HepG2 (cell line): ENCODE measurements at regions not wholly inside any gene's neighbourhood (a gene's known extent, or its start where the extent isn't known, plus 50 kb on each side); places are given as distances from the start of the nearest gene placed in this dataset.

Experiments used
- ATAC-seq: fragments of 200-7000 bp; cut with Tn5 transposase; 3 replicates; pipeline ENCODE4 v1.9.1; 2020; ENCODE audit warnings: mild to moderate bottlenecking, moderate library complexity
- BruUV-seq: library from RNA; stranded (reverse); fragments of 400-500 nt; replicated peaks from 2 replicates; lab custom pipeline; 2021; lab: Mats Ljungman, UMichigan
- CTCF ChIA-PET: fragments of 300-600 bp; formaldehyde crosslinking; extraction: SDS; loops from one replicate; lab custom pipeline; 2021; ENCODE audit warnings: low total read pairs, inconsistent platforms, low intra/inter-chr PET ratio; lab: Yijun Ruan, JAX
- POLR2A ChIA-PET: fragments of 350-600 bp; sonication (Branson Sonifier 250); formaldehyde crosslinking; loops from one replicate; lab custom pipeline; 2020; ENCODE audit warnings: antibody characterized with exemption, inconsistent platforms; lab: Yijun Ruan, JAX
- DNase-seq: peaks from one replicate; pipeline ENCODE4 v3.0.0-alpha.2; 2015; ENCODE audit warnings: low spot score
- FAIRE-seq: peaks from 3 replicates; lab custom pipeline; 2011; peaks lifted over from hg19 to GRCh38; lab: Jason Lieb, UNC
- H2AFZ ChIP-seq: one replicate; pipeline ENCODE4 v1.6.1; 2011; ENCODE audit warnings: low read length, inconsistent platforms
- H3K27ac ChIP-seq: fragments of 300-600 bp; 3 replicates; pipeline ENCODE4 v1.8.0; 2011; ENCODE audit warnings: mixed run types, mild to moderate bottlenecking, mixed read lengths, low read length, inconsistent platforms; ENCODE audit not compliant: insufficient read depth; ENCODE audit errors: extremely low read length
- H3K27me3 ChIP-seq, 2 experiments: fragments of 200-600 bp in 1 of 2; 2 replicates in 1 of 2; 3 replicates in 1 of 2; pipeline versions ENCODE4 v1.6.0 to v1.8.0; 2011; ENCODE audit warnings: low read length in 2 of 2, mild to moderate bottlenecking in 2 of 2, moderate library complexity in 2 of 2, inconsistent platforms in 1 of 2; ENCODE audit not compliant: insufficient read depth in 2 of 2, control insufficient read depth in 1 of 2
- H3K36me3 ChIP-seq, 2 experiments: fragments of 200-600 bp in 1 of 2; replicated peaks in 1 of 2; 2 replicates in 1 of 2; 3 replicates in 1 of 2; pipeline versions ENCODE4 v1.5.1 to v1.8.0; 2011; ENCODE audit warnings: low read length in 2 of 2, inconsistent platforms in 1 of 2; ENCODE audit not compliant: insufficient read depth in 2 of 2, control insufficient read depth in 1 of 2
- H3K4me1 ChIP-seq: 2 replicates; pipeline ENCODE4 v1.5.1; 2012; ENCODE audit warnings: low read length, inconsistent platforms; ENCODE audit not compliant: insufficient read depth
- H3K4me2 ChIP-seq: 2 replicates; pipeline ENCODE4 v1.6.0; 2011; ENCODE audit warnings: low read depth, low read length, inconsistent platforms
- H3K4me3 ChIP-seq, 3 experiments: fragments of 200-600 bp in 1 of 3; sonication (generic), shearing (Covaris generic) in 1 of 3; replicated peaks in 1 of 3; 2 replicates each; pipeline ENCODE4 v1.5.1; 2011 to 2016; ENCODE audit warnings: low read length in 3 of 3, inconsistent platforms in 2 of 3, low read depth in 2 of 3, mild to moderate bottlenecking in 2 of 3, control low read depth in 1 of 3, mixed read lengths in 1 of 3; ENCODE audit not compliant: insufficient read depth in 1 of 3
- H3K79me2 ChIP-seq: one replicate; pipeline ENCODE4 v1.6.1; 2011; ENCODE audit warnings: low read length, inconsistent platforms; ENCODE audit not compliant: insufficient read depth
- H3K9ac ChIP-seq: 2 replicates; pipeline ENCODE4 v1.6.0; 2011; ENCODE audit warnings: mild to moderate bottlenecking, low read depth, low read length, inconsistent platforms; ENCODE audit not compliant: insufficient read depth
- H3K9me3 ChIP-seq: 2 replicates; pipeline ENCODE4 v1.5.1; 2012; ENCODE audit warnings: mild to moderate bottlenecking, low read length
- H4K20me1 ChIP-seq: 2 replicates; pipeline ENCODE4 v1.6.0; 2011; ENCODE audit warnings: inconsistent platforms, mild to moderate bottlenecking, low read length, moderate library complexity; ENCODE audit not compliant: insufficient read depth
- CHD2 ChIP-seq: IDR thresholded peaks from 2 replicates; pipeline ENCODE4 v1.6.1; 2011; ENCODE audit warnings: low read depth, low read length, improper control_type of control experiment
- EHMT2 ChIP-seq: fragments of 200-600 bp; sonication (generic); IDR thresholded peaks from 2 replicates; pipeline ENCODE4 v1.7.0; 2017; ENCODE audit warnings: antibody characterized with exemption, low read depth, low read length, borderline replicate concordance
- JUN ChIP-seq: sonication (generic); formaldehyde crosslinking; IDR thresholded peaks from 2 replicates; pipeline ENCODE4 v1.4.0; 2020; ENCODE audit warnings: mild to moderate bottlenecking, missing genetic modification reagents
- KAT8 ChIP-seq: IDR thresholded peaks from 2 replicates; pipeline ENCODE4 v1.6.1; 2016; ENCODE audit warnings: missing genetic modification reagents, missing compliant biosample characterization
- MXD3 ChIP-seq: IDR thresholded peaks from 2 replicates; pipeline ENCODE4 v1.6.1; 2016; ENCODE audit warnings: mild to moderate bottlenecking, missing biosample characterization, missing genetic modification reagents
- NFKBIZ ChIP-seq: IDR thresholded peaks from 2 replicates; pipeline ENCODE4 v1.6.1; 2018; ENCODE audit warnings: missing genetic modification reagents, missing compliant biosample characterization
- TCF12 ChIP-seq, 2 experiments: fragments of 450-650 bp in 1 of 2; sonication (generic) in 1 of 2; formaldehyde crosslinking in 1 of 2; IDR thresholded peaks; 2 replicates each; pipeline versions ENCODE4 v1.6.1 to v1.8.0; 2017 to 2022; ENCODE audit warnings: antibody characterized with exemption in 1 of 2, mild to moderate bottlenecking in 1 of 2, missing genetic modification reagents in 1 of 2, moderate library complexity in 1 of 2
- YEATS4 ChIP-seq: sonication (generic); formaldehyde crosslinking; IDR thresholded peaks from 2 replicates; pipeline ENCODE4 v1.4.0; 2020; ENCODE audit warnings: missing genetic modification reagents, borderline replicate concordance
- ZBTB37 ChIP-seq: sonication (generic); formaldehyde crosslinking; IDR thresholded peaks from 2 replicates; pipeline ENCODE4 v1.4.0; 2020; ENCODE audit warnings: mild to moderate bottlenecking, missing genetic modification reagents
- ZNF564 ChIP-seq: sonication (generic); formaldehyde crosslinking; IDR thresholded peaks from 2 replicates; pipeline ENCODE4 v1.8.1; 2023; ENCODE audit warnings: mild to moderate bottlenecking, missing genetic modification reagents
- ZNF704 ChIP-seq: sonication (generic); formaldehyde crosslinking; IDR thresholded peaks from 2 replicates; pipeline ENCODE4 v1.8.1; 2023; ENCODE audit warnings: mild to moderate bottlenecking, inconsistent platforms, moderate library complexity, missing genetic modification reagents, borderline replicate concordance
- ZNF781 ChIP-seq: sonication (generic); formaldehyde crosslinking; IDR thresholded peaks from 2 replicates; pipeline ENCODE4 v1.5.1; 2020; ENCODE audit warnings: borderline replicate concordance, mild to moderate bottlenecking, missing genetic modification reagents; ENCODE audit errors: not compliant biosample characterization
- WGBS: methylation state at CpG from one replicate; pipeline ENCODE4 v1.1.6; 2017; ENCODE audit warnings: low lambda C conversion rate; 5-methylcytosine and 5-hydroxymethylcytosine counted together
- in situ Hi-C: cut with HindIII; loops from 2 replicates; pipeline ENCODE4 v1.10.0; 2017; ENCODE audit warnings: low pct_unique_long_range_greater_than_20kb; ENCODE audit not compliant: extremely low pct_ligation_motif_present
- intact Hi-C: fragments of 100-400 bp; cut with micrococcal nuclease; formaldehyde crosslinking; loops from one replicate; pipeline ENCODE4 v1.10.0; 2022; ENCODE audit not compliant: unreplicated experiment

GRCh38 chr12:126480451-126480850 is 1415.2 kb downstream of the AACS start:
- no peak overlapping the region for H3K4me3 ChIP-seq
- no TSS peak for BruUV-seq
- H3K4me1 ChIP-seq: no peaks in the 10 kb centered on the region
- no peaks in the 10 kb centered on the region for H3K36me3 ChIP-seq
- WGBS: 20% methylated on average over 10 of the region's 10 CpGs
- ChIA-PET CTCF (no interaction called here), POLR2A (no interaction called here)
- H2AFZ ChIP-seq: no peak overlapping the region
- no peak overlapping the region for H3K9ac ChIP-seq
- in situ Hi-C loops: no loop called here
- ATAC-seq (no peak), DNase-seq (no peak), FAIRE-seq (no peak)
- no peak overlapping the region for H3K27ac ChIP-seq
- no peak overlapping the region for H3K4me2 ChIP-seq
- no peaks in the 10 kb centered on the region for H4K20me1 ChIP-seq
- H3K27me3 ChIP-seq: no peaks in the 10 kb centered on the region
- H3K79me2 ChIP-seq: no peaks in the 10 kb centered on the region
- peaks cover 87% of the 10 kb centered on the region for H3K9me3 ChIP-seq
- intact Hi-C loops: no loop called here
- no peak for TF ChIP-seq CHD2
- TF ChIP-seq, all 625 proteins: peak for 0

- Histone ChIP-seq H3K79me2 (no peaks in the 10 kb centered on the region), H3K4me2 (no peak overlapping the region)
- no peak for FAIRE-seq
- TF ChIP-seq TCF12 (IDR thresholded peaks at IDR 0.05) (no peak), TCF12 (CRISPR knock-in tag; IDR thresholded peaks at IDR 0.05) (no peak), ZNF704 (CRISPR knock-in tag) (no peak), JUN (CRISPR knock-in tag) (no peak), YEATS4 (CRISPR knock-in tag) (no peak), ZNF564 (CRISPR knock-in tag) (no peak), NFKBIZ (CRISPR knock-in tag) (no peak), KAT8 (CRISPR knock-in tag) (no peak), MXD3 (no peak), ZBTB37 (CRISPR knock-in tag) (no peak), EHMT2 (no peak), ZNF781 (CRISPR knock-in tag) (no peak)
- TF ChIP-seq, all 625 proteins: peak for 0
- H3K9ac ChIP-seq: no peak overlapping the region
- ATAC-seq (no peak), DNase-seq (no peak)
- H3K36me3 ChIP-seq: no peaks in the 10 kb centered on the region
- H3K4me3 ChIP-seq: no peak overlapping the region
- in situ Hi-C loops: no loop called here
- CTCF ChIA-PET: no interaction called here
- no peaks in the 10 kb centered on the region for H3K27me3 ChIP-seq
- H3K4me1 ChIP-seq: no peaks in the 10 kb centered on the region
- 16% methylated on average over 6 of the region's 6 CpGs for WGBS
- POLR2A ChIA-PET: no interaction called here
- no peak overlapping the region for H3K27ac ChIP-seq
- H2AFZ ChIP-seq: no peak overlapping the region
- intact Hi-C loops: no loop called here
- H3K9me3 ChIP-seq: peaks cover 86% of the 10 kb centered on the region
- BruUV-seq: no TSS peak
- H4K20me1 ChIP-seq: no peaks in the 10 kb centered on the region
Measured at GRCh38 chr12:126481688-126482087, 1416.5 kb downstream of the AACS start.
